ENCODE measurements at regions not wholly inside any gene's neighbourhood (a gene's known extent, or its start where the extent isn't known, plus 50 kb on each side); places are given as distances from the start of the nearest gene placed in this dataset.

- no peak for ATAC-seq
Observed at GRCh38 chr4:178809921-178810320, 1367.7 kb upstream of the AGA start.

GRCh38 chr4:178811356-178811755, 1369.1 kb upstream of the AGA start:
- intact Hi-C loops (cut with DNase I): no loop called here
- Histone ChIP-seq H3K9me3 (peaks cover 0 to 2% of the 10 kb centered on the region in 2 donors), H3K4me3 (no peak overlapping the region), H3K27ac (no peak overlapping the region), H3K4me1 (no peaks in the 10 kb centered on the region), H3K36me3 (no peaks in the 10 kb centered on the region), H3K27me3 (no peaks in the 10 kb centered on the region)
- DNase-seq (no peak), ATAC-seq (no peak)
- TF ChIP-seq CTCF (IDR thresholded peaks at IDR 0.05): no peak

More at GRCh38 chr4:178809921-178810320, 1367.7 kb upstream of the AGA start:
- H3K9me3 ChIP-seq: peaks cover 0 to 2% of the 10 kb centered on the region in 2 donors
- no peak for TF ChIP-seq CTCF (IDR thresholded peaks at IDR 0.05)
- no peaks in the 10 kb centered on the region for H3K27me3 ChIP-seq
- H3K36me3 ChIP-seq: no peaks in the 10 kb centered on the region
- no peak overlapping the region for H3K4me3 ChIP-seq
- no peak overlapping the region for H3K27ac ChIP-seq
- no peaks in the 10 kb centered on the region for H3K4me1 ChIP-seq
- DNase-seq: no peak
- intact Hi-C loops (cut with DNase I): no loop called here

- ATAC-seq (no peak), DNase-seq (no peak)
- H3K27me3 ChIP-seq: no peaks in the 10 kb centered on the region
- TF ChIP-seq CTCF (IDR thresholded peaks at IDR 0.05): no peak
- H3K4me1 ChIP-seq: no peaks in the 10 kb centered on the region
- peaks cover 0 to 2% of the 10 kb centered on the region in 2 donors for H3K9me3 ChIP-seq
- H3K27ac ChIP-seq: no peak overlapping the region
- no peak overlapping the region for H3K4me3 ChIP-seq
- intact Hi-C loops (cut with DNase I): no loop called here
- H3K36me3 ChIP-seq: no peaks in the 10 kb centered on the region
Observed at GRCh38 chr4:178812866-178813265, 1370.6 kb upstream of the AGA start.

- H3K4me3 ChIP-seq: no peak overlapping the region
- intact Hi-C loops (cut with DNase I): no loop called here
- no peak for DNase-seq
- no peak for ATAC-seq
- H3K27ac ChIP-seq: no peak overlapping the region
- H3K9me3 ChIP-seq: peaks cover 0 to 2% of the 10 kb centered on the region in 2 donors
- no peaks in the 10 kb centered on the region for H3K36me3 ChIP-seq
- no peak for TF ChIP-seq CTCF (IDR thresholded peaks at IDR 0.05)
- H3K27me3 ChIP-seq: no peaks in the 10 kb centered on the region
- H3K4me1 ChIP-seq: no peaks in the 10 kb centered on the region
Observed at GRCh38 chr4:178814908-178815307, 1372.7 kb upstream of the AGA start.

GRCh38 chr4:178823673-178824295, 1381.5 kb upstream of the AGA start:
- intact Hi-C loops (cut with DNase I): no loop called here
- Histone ChIP-seq H3K27me3 (no peaks in the 10 kb centered on the region), H3K36me3 (no peaks in the 10 kb centered on the region), H3K4me1 (no peaks in the 10 kb centered on the region), H3K27ac (no peak overlapping the region), H3K9me3 (peaks cover 0 to 14% of the 10 kb centered on the region in 2 donors), H3K4me3 (no peak overlapping the region)
- ATAC-seq (no peak), DNase-seq (no peak)
- TF ChIP-seq CTCF (IDR thresholded peaks at IDR 0.05): no peak
